ENCODE measurements at regions not wholly inside any gene's neighbourhood (a gene's known extent, or its start where the extent isn't known, plus 50 kb on each side); places are given as distances from the start of the nearest gene placed in this dataset.
"Not testable (repeated sequence)": the region's sequence is repeated elsewhere in the genome, so short reads cannot be mapped to it uniquely, and the experiment has no call there.

DNA sequence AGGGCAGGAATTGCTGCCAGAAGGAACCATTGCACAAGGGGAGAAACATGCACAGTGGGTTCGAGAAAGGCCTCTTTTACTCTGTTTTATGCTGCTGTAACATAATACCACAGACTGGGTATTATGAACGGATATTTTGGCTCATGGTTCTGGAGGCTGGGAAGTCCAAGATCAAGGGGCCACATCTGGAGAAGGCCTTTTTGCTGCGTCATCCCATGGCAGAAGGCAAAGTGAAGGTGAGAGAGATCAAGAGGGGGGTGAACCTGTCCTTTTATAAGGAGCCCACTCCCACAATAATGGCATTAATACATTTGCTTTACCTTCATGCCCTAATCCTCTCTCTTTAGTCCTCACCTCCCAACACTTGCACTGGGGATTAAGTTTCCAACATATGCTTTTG lies 136.9 kb upstream of the ALDH1B1 start:
- no peak for DNase-seq (ENCODE audit: low spot score)

DNA sequence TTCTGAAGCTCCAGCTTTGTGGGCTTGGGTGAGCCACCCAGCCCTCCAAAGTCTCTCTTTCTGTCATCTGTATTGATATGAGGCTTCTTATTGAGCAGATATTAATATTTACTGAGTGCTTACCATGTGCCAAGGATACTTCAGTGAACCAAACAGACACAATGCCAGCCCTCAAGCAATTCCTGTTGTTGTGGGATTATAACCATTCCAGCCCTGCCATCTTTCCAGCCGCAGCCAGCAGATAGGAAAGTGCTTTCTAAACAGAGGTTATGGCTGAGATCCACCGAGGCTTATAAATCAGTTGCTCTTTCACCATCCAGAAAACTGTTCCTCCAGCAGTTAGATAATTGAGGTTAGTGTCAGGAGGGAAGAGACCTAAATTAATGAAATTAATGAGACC lies 137.7 kb upstream of the ALDH1B1 start:
- DNase-seq (ENCODE audit: low spot score) = no peak

DNA sequence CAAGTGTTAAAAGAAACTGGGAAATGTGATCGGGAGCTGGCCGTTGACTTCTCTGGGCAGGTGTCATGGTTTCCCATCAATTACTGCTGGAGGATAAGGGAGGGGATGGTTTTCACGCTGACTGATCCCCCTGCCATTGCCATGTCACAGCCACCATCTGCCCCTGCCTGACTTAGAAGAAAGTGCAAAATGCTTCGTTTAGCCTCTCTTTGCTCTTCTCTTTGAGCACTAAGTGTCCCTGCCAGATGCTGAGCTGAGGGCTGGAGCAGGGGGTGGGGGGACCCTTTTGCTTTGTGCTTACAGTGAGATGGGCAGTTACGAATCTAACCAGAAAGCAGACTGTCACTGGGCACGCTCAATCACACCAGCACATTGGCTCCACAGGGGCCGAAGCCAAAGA lies 138.4 kb upstream of the ALDH1B1 start:
- no peak for DNase-seq (ENCODE audit: low spot score)

DNA sequence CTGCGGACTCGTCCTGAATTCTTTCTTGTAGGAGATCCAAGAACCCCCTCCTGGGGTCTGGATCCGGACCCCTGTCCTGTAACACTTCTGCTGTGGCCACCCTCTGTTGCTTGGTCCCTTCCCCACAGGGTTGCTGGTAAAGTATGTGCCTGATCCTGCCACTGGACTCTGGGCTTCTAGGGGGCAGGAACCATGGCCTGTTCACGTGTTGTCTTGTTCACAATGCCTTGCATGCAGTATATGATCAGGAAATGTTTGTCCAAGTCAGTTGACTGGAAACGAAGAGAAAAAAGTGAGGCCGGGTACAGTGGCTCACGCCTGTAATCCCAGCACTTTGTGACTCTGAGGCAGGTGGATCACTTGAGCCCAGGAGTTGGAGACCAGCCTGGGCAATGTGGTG lies 139.3 kb upstream of the ALDH1B1 start:
- no peak for DNase-seq (ENCODE audit: low spot score)

DNA sequence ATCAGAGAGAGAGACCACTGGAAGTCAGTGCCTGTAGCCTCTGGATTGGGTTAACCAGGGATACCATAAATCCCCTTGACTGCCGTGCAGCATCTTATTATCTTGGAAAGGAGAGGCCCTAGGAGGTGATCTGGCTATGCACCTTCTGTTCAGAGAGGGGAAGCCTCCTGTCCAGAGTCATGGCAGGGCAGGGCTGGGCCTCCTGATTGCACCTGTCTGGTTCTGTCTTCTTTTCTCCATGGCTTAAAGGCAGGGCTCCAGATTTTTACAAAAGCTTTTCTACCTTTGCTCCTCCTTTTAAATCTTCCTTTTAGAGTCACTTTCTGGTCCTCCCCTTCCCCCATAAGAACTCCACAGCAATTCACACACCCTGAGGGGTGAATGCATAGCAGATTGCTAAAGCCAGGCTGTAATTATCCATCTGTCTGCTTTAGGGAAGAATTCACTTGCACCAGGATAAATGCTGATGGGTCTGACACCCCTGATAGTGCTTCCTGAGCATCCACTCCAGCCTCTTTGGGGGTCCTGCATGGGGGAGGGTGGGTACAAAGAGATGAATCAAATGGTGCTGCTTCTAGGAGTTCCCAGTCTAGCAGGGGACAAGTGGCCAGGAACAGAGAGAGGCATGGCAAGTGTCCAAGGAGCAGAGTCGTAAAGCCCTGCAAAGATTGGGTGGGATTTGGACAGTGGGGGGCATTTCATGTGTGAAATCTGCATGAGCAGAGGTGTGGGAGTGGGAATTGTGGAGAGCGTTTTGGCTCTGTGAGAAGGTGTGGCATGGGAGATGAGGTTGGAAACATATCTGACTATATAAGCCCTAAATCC lies 141.3 kb upstream of the ALDH1B1 start:
- DNase-seq (ENCODE audit: low spot score) = no peak

DNA sequence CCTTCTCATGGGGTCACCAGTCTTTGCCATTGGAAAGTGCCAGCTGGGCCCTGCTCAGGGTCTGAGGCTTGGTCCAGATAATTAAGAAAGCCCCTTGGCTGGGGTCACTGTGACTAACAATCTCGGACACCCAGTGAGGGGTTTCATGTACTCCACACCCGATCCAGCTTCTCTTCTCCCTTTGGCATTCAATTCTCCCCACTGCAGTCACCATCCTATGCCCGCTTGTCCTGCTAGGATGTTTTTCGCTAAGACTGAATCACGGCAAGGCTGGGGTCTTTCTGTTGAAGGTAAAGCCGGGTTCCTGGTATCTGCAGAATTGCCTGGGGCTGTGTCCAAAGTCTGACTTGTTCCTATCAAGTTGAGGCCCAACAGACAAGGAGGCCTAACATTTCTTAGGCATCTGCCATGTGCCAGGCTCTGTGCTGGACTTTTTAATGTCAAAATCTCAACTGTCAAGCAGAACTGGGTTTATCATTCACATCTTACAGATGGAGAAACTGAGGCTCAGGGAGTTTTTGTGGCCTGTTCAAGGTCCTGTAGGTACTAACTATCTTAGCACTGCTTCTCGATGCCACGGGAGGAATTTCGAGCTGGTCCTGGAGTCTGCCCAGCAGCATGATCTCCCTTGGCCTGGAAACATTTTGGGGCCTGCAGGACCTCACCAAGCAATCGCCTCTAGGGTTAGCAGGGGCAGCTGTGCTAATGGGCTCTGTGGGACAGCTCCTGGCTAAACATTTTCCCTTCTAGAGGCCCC lies 142.0 kb upstream of the ALDH1B1 start:
- no peak for DNase-seq (ENCODE audit: low spot score)

DNA sequence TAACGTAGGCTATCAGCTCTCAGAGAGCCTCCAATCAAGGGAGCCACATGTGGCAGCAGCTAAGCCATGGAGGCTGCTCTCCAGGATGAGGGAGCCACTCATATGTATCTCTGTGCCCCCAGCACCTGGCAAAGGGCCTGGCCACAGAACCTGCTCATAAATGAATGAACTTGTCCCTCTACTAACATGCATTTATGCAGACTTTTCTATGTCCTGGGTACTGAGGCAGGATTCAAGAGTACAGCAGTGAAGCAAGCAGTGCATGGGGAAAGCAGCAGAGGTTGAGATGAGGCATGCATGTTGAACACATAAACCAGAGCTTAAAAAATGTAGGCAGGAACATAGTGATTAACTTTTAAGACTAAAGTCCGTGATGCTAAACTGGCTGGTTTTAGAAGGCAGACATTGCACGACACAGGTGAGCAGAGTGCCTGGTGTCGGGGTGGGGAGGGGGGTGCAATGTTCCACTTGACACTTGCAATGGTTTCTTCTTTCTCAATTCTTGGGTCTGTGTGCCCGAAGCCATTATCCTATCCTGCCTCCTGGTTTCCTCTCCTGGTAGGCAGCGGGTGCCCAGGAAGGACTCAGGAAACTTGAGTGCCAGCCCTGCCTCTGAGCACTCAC lies 142.8 kb upstream of the ALDH1B1 start:
- no peak for DNase-seq (ENCODE audit: low spot score)

DNA sequence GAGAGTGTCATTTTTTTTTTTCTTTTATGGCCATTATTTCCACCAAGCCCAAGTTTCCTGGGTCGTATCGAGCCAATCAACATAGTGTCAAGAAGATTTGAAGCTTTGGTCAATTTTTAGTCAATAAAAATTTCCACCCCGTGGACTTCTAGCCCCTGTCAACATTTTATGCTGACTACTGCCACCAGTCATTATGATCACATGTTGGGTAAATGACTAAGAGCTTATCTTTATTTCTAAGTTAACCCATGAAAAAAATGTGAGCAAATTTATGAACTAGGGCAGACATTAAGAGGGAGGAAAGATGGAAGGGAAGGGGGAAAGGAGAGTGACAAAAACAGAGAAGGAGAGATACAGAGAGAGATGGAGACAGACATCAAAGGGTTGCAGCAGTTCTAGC lies 143.5 kb upstream of the ALDH1B1 start:
- no peak for DNase-seq (ENCODE audit: low spot score)

DNA sequence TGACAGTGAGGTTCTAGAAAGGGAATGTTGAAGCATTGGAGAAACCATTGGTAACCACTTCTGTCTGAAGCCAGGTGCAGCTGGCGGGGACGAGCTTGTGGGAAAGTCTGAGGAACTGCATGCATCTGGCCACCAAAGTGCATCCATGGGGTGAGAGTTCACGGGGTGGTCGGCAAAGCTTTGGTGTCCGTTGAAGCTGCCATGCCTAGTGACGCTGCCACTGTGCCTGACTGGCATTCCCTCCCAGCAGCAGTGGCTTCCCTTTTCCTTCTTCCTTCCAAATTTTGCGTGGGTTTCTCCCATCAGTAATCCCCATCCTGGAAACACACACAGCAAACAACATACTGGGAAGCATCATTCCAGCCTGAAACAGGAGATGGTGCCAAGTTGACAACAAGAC lies 145.7 kb upstream of the ALDH1B1 start:
- DNase-seq (ENCODE audit: low spot score) = no peak

DNA sequence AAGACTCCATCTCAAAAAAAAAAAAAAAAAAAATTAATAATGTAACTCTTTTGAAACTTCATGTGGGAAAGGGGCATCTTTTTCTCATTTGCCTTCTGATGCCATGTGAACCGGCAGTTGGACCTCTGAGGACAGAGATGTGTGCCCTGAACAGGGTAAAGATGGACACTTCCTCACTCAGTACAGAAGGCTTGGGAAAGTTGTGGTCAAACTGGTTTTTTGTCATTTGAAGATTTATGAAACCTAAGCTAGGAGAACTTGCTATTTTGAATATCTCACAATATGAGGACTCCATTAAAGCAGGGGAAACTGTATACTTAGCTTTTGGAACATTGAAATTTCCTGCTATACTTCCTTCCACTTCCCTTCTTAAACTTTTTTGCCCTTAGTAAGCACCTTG lies 147.5 kb upstream of the ALDH1B1 start:
- DNase-seq (ENCODE audit: low spot score) = no peak

DNA sequence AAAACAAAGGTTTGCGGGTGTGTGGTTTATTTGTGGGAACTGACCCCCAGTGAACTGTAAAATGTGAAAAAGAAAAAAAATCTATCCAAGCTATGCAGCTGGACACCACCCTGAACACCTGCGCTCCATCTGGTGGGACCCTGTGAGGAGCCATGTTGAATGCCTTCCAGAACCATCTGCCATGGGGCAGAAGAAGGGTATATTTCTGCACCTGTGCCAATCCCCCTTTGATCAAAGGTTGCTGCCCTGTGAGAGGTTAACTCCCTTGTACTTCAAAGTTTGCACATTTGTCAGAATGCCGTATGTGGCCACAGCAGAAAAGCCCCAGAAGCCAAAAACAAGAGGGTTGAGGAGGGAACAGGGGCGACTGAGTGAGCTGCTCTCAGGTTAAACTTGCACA lies 148.5 kb upstream of the ALDH1B1 start:
- no peak for DNase-seq (ENCODE audit: low spot score)

DNA sequence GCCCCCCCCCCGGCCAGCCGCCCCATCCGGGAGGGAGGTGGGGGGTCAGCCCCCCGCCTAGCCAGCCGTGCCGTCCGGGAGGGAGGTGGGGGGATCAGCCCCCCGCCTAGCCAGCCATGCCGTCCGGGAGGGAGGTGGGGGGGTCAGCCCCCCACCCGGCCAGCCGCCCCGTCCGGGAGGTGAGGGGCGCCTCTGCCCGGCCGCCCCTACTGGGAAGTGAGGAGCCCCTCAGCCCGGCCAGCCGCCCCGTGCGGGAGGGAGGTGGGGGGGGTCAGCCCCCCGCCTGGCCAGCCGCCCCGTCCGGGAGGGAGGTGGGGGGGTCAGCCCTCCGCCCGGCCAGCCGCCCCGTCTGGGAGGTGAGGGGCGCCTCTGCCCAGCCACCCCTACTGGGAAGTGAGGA lies 150.4 kb upstream of the ALDH1B1 start:
- DNase-seq (ENCODE audit: low spot score) = not testable (repeated sequence)

DNA sequence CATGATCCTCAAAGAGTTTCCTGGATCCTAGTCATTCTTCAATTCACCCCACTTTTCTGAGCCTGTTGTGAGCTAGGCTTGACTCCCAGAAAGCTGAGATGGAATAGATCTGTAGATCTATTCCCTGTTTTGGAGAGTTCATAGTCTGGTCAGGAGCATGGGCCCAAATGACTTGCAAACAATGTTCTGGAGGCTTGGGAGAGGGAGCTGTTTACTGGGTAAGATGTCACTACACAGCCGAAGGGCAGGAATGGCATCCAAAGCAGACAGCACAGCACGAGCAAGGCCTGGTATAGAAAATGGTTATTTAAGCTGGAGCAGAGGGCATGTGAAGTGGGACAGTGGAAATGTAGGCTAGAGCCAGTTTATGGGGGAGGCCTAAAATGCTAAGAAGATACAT lies 152.5 kb upstream of the ALDH1B1 start:
- DNase-seq (ENCODE audit: low spot score) = no peak

DNA sequence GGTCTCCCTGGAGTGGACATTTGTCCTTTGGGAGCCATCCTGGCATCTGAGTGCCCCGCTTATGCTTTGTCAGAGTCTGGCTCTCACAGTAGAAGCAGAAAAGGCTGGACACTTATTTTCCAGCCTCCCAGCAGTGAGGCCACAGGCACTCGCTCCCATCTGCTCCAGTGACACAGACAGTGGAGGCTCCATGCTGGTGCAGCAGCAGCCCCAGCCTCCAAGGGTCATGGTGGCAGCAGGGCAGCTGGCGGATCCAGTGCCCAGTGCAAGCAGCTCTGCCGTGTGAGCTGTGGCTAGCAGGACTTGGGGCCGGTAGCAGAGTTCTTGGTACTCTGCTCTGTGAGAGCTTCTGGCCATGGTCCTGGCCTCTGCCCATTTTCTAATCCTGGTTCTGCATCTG lies 157.3 kb upstream of the ALDH1B1 start:
- no peak for DNase-seq (ENCODE audit: low spot score)

DNA sequence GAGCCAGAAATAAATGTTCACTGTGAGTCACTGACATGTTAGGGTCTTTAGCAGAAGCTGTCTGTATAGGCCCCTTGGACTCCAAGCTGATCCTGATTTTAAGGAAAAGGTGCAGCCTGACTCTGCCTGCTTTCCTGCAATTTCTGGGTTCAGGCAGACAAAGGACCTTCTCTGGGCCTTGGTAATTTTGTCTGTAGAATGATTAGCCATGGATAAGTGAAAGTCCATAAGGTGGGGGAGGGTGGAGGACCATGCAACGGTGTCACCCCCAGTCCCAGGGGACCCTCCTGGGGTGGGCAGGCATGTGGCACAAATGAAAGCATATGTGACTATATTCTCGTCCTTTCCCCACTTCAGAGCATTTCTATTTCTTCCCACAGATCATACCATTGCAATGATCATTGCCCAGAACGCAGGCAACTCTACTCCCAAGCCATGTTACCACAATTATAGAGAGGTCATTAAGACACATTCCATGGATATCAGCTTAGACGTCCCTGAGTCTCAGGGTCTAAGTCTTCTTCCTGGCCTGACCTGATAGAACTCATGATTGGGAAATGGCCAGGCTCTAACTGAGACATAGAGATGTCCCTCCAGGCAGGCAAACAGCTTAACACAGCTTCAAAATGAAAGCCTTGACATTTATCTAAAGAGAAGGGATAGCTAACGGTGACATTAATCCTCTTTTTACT lies 157.9 kb upstream of the ALDH1B1 start:
- no peak for DNase-seq (ENCODE audit: low spot score)

DNA sequence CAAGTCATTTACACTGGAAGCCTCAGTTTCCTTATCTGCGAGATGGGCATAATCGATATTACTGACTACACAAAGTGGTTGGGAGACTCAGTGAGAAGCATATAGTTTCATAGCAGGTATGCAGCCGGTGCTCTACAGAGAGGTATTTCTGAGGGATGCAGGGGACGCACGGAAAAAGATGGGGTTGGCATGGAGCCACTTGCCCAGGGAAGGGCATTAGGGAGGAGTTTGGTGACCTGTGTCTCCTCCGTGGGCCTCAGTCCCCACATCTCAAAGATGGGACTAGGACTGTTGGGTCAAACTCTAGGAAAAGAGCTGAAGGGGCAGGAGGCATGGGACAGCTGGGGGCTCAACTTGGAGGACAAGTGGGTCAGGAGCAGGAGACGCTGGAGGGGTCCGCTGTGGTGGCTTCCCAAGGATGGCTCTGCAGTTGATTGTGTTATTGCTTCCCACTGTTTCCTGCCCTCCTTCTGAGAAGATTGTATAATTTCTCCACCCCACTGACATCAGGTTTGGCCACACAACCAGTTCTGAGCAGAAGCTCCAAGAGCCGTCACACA lies 158.6 kb upstream of the ALDH1B1 start:
- no peak for DNase-seq (ENCODE audit: low spot score)

DNA sequence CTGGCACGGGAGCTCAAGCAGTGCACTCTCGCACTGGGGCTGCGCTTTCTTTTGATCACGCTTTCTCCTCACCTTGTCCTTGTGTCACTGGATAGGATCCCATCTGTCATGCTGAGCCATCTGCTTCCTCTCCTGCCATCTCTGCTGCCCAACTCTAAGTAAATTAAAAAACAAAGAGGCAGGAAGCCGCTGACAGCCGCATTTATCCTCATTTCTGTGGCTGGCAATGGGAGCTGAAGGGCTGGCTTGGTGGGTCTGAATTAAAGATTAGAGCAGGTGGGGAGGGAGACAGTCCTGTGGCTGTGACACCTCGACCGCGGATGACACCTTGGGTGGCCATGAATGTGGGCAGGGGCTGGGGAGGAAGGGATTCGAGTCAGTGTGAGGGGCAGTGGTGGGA lies 159.2 kb upstream of the ALDH1B1 start:
- no peak for DNase-seq (ENCODE audit: low spot score)

DNA sequence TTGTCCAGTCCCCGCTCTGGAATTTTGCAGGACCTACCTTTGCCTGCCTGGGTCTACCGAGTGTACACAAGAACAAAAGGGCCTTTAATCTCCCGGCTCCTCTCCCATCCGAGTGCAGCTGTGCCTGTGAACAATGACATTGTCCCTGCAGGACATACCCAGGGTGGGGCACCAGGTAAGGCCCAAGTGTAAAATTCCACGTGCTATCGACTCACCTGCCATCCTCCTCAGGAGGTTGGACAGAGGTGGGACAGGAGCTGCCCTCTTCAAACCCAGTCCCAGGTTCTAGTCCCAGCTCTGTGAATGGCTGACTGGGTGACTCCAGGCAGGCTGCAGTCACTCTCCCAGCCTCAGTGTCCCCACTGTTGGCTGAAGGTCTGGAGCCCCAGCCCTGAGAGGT lies 159.6 kb upstream of the ALDH1B1 start:
- DNase-seq (ENCODE audit: low spot score) = no peak

DNA sequence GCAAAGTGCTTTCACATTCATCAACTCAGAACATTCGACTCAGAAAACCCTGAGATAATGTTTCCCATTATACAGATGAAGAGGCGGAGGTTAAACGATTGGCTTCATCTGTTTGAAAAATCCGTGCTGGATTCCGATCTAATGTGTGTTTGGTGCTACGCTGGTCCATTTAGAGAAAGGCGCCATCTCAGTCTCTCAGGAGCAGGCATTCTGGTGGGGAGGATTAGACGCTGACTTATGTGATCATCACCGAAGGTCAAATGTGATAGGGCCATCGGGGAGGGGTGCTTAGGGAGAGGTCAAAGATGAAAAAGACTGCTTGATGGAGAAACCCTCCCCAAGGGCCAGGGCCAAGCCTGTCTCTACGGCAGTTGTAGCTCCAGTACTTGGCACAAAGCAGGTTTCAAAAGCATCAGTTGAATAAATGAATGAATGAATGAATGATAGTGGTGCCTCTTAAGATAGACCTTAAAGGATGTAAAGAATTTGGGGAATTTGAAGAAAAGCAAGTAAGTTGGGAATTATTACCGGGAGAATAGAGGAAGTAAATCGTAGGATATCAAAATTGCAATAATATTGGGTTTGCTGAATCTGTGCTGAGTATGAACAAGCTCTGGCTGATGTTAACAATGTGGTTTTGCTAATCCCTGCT lies 160.6 kb upstream of the SHB start:
- no peak for DNase-seq (ENCODE audit: low spot score)

DNA sequence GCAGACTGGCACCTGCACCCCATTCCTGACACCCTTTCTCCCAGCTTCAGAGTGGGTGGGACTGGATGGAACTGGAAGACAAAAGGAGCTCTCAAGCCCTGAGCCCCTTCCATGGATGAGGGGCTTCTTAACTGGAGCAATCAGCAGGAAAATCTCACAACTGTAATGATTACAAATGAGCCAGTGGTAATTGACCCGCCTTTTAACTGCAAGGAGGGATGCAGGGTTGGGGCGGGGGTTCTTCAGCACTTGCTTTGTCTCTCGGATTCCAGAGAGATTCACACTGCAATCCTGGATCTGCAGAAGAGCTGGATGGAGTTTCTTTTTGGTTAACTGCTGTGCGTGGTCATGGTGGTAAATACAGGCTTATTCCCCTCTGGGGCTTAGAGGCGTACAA lies 160.1 kb upstream of the SHB start:
- DNase-seq (ENCODE audit: low spot score) = no peak

DNA sequence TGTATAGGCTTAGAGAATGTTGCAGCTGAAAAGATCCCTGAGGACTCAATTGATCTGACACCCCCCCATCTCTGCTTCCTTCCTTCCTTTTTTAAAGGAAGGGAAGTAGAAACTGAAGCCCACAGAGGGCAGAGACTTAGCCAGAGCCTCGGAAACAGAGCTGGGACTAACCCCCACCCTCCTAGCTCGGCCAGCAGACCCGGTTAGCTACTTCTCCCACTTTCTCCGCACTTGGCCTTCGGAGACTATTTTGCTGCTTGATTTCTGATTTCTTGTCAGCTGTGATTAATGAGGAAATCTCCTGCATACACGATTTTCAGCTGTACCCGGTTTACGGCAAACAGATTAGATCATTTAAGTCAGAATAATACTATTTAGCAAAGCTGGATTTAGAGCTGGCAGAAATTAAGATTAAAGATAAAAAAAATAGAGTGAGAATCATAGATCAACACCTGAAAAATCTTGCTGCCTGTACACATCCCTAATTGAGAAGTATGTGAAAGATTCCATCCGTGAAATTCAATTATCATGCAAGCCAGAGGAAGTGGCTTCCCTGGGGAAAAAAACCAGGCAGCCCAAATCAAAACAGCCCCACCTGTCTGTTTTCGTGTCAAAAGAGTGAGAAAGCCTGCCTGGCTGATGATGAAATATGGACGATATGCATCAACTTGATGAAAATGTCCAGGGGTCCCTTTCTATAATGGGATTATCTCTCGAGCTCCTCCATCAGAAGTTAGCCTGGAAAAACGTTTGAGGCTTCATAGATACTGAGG lies 159.5 kb upstream of the SHB start:
- no peak for DNase-seq (ENCODE audit: low spot score)

All from globus pallidus (tissue), 1 donor.